Mucosa of descending colon (tissue), 3 donors: ENCODE measurements at regions not wholly inside any gene's neighbourhood (a gene's known extent, or its start where the extent isn't known, plus 50 kb on each side); places are given as distances from the start of the nearest gene placed in this dataset.
"Not testable (repeated sequence)": the region's sequence is repeated elsewhere in the genome, so short reads cannot be mapped to it uniquely, and the experiment has no call there.

Experiments
- ATAC-seq: fragments of 200-7000 bp; cut with Tn5 transposase; one replicate; pipeline ENCODE4 v1.9.1; 2020; ENCODE audit warnings: mild to moderate bottlenecking, moderate library complexity
- DNase-seq, 3 donors: peaks; one replicate each; pipeline ENCODE4 v3.0.0-alpha.2; 2020
- H3K36me3 ChIP-seq: fragments of 200-600 bp; one replicate; pipeline ENCODE4 v1.8.0; 2021; ENCODE audit warnings: low read depth, mild to moderate bottlenecking
- H3K4me1 ChIP-seq: fragments of 200-600 bp; one replicate; pipeline ENCODE4 v1.8.0; 2021; ENCODE audit warnings: low read depth, mild to moderate bottlenecking
- H3K4me3 ChIP-seq: fragments of 200-600 bp; one replicate; pipeline ENCODE4 v1.8.0; 2021; ENCODE audit warnings: mild to moderate bottlenecking
- H3K9me3 ChIP-seq: fragments of 200-600 bp; one replicate; pipeline ENCODE4 v1.8.0; 2021; ENCODE audit warnings: mild to moderate bottlenecking
- CTCF ChIP-seq: fragments of 200-600 bp; IDR thresholded peaks from one replicate; pipeline ENCODE4 v1.8.0; 2022; ENCODE audit warnings: antibody characterized with exemption, mild to moderate bottlenecking
- intact Hi-C, 2 donors: fragments of 100-400 bp; cut with DNase I in 1 of 2; cut with micrococcal nuclease in 1 of 2; formaldehyde crosslinking; loops; one replicate each; pipeline versions ENCODE4 v1.11.0 to v1.11.1; 2022; cut with DNase I, micrococcal nuclease
- donor health status: DM: no; HTN: no; CAD: no; lungs with moderate emphysema.
- donor health status: DM: no; HTN: no; CAD: no.
- donor health status: DM: no; HTN: yes; CAD: no.

GRCh38 chr13:24968416-24968815 lies 127.5 kb upstream of the PABPC3 start:
- H3K4me1 ChIP-seq, H3K9me3 ChIP-seq, H3K4me3 ChIP-seq, ATAC-seq, intact Hi-C loops, H3K36me3 ChIP-seq: not testable (repeated sequence)
- peak in 2 of 3 donors; percentile 12 to 32 for DNase-seq

GRCh38 chr13:24973102-24973501 lies 122.8 kb upstream of the PABPC3 start:
- DNase-seq, H3K4me1 ChIP-seq, ATAC-seq, H3K9me3 ChIP-seq, H3K36me3 ChIP-seq, intact Hi-C loops, H3K4me3 ChIP-seq: not testable (repeated sequence)

- intact Hi-C loops, DNase-seq, H3K4me3 ChIP-seq, H3K36me3 ChIP-seq, H3K9me3 ChIP-seq, H3K4me1 ChIP-seq, ATAC-seq: not testable (repeated sequence)
Measured at GRCh38 chr13:24981181-24981803, 114.6 kb upstream of the PABPC3 start.

GRCh38 chr13:24982333-24982999 lies 113.5 kb upstream of the PABPC3 start:
- TF ChIP-seq CTCF = no peak
- DNase-seq (peak; percentile 53 to 78 (median 73)), ATAC-seq (peak; percentile 87)
- H3K9me3 ChIP-seq = no peaks in the 10 kb centered on the region
- H3K4me1 ChIP-seq = no peaks in the 10 kb centered on the region
- H3K4me3 ChIP-seq = no peak overlapping the region
- H3K36me3 ChIP-seq = no peaks in the 10 kb centered on the region
- intact Hi-C loops = no loop called here

- intact Hi-C loops = no loop called here
- Histone ChIP-seq H3K36me3 (no peaks in the 10 kb centered on the region), H3K4me3 (no peak overlapping the region), H3K4me1 (no peaks in the 10 kb centered on the region), H3K9me3 (no peaks in the 10 kb centered on the region)
- no peak for TF ChIP-seq CTCF
- ATAC-seq (peak; percentile 84), DNase-seq (peak in 2 of 3 donors; percentile 27 to 33)
Measured at GRCh38 chr13:24983094-24983493, 112.8 kb upstream of the PABPC3 start.

- DNase-seq = no peak
- Histone ChIP-seq H3K9me3 (no peaks in the 10 kb centered on the region), H3K4me3 (no peak overlapping the region), H3K36me3 (no peaks in the 10 kb centered on the region), H3K4me1 (no peaks in the 10 kb centered on the region)
- TF ChIP-seq CTCF = no peak
- no peak for ATAC-seq
- intact Hi-C loops = no loop called here
Measured at GRCh38 chr13:24984134-24984533, 111.8 kb upstream of the PABPC3 start.

- no peak for TF ChIP-seq CTCF
- no peaks in the 10 kb centered on the region for H3K9me3 ChIP-seq
- DNase-seq (no peak), ATAC-seq (no peak)
- intact Hi-C loops = no loop called here
- no peak overlapping the region for H3K4me3 ChIP-seq
- H3K36me3 ChIP-seq = no peaks in the 10 kb centered on the region
- H3K4me1 ChIP-seq = no peaks in the 10 kb centered on the region
Measured at GRCh38 chr13:24985107-24985506, 110.8 kb upstream of the PABPC3 start.
